ENCODE measurements at regions not wholly inside any gene's neighbourhood (a gene's known extent, or its start where the extent isn't known, plus 50 kb on each side); places are given as distances from the start of the nearest gene placed in this dataset.
"Not testable (repeated sequence)": the region's sequence is repeated elsewhere in the genome, so short reads cannot be mapped to it uniquely, and the experiment has no call there.

DNA sequence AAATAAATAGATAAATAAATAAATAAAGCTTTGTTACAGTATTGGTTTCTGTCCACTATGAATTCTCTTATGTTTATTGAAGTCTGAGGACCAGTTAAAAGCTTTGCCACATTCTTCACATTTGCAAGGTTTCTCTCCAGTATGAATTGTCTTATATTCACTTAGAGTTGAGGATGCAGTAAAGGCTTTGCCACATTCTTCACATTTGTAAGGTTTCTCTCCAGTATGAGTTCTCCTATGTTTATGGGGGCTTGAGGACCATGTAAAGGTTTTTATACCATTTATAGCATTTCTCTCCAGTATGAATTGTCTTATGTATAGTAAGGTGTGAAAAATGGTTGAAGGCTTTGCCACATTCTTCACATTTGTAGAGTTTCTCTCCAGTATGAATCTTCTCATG is 168.3 kb downstream of the ZNF737 start:
- Mint-ChIP-seq H3K27ac (no peak overlapping the region), H3K27me3 (no peaks in the 10 kb centered on the region), H3K36me3 (peaks cover 26 to 43% of the 10 kb centered on the region in 2 donors), H3K4me1 (no peaks in the 10 kb centered on the region), H3K9me3 (peaks cover 4 to 83% (median 63%) of the 10 kb centered on the region in 8 donors), H3K4me3 (no peak overlapping the region)
- Histone ChIP-seq H3K36me3 (ENCODE audit: insufficient read depth, low read length) (no peaks in the 10 kb centered on the region), H3K9me3 (ENCODE audit: control insufficient read depth in 1 of 2, low read length in 2 of 2) (peaks cover 2 to 38% of the 10 kb centered on the region in 2 donors), H3K27me3 (ENCODE audit: insufficient read depth, low read length) (no peaks in the 10 kb centered on the region), H3K4me1 (ENCODE audit: insufficient read depth, low read length) (no peaks in the 10 kb centered on the region), H3K4me3 (ENCODE audit: low read length in 2 of 2) (no peak overlapping the region), H3K27ac (ENCODE audit: low read depth, low read length) (no peak overlapping the region)
- intact Hi-C loops (cut with micrococcal nuclease) = no loop called here
- POLR2A ChIA-PET (ENCODE audit: partially characterized antibody) = no interaction called here
- DNase-seq = no peak
- CTCF ChIA-PET (ENCODE audit: partially characterized antibody) = no interaction called here

DNA sequence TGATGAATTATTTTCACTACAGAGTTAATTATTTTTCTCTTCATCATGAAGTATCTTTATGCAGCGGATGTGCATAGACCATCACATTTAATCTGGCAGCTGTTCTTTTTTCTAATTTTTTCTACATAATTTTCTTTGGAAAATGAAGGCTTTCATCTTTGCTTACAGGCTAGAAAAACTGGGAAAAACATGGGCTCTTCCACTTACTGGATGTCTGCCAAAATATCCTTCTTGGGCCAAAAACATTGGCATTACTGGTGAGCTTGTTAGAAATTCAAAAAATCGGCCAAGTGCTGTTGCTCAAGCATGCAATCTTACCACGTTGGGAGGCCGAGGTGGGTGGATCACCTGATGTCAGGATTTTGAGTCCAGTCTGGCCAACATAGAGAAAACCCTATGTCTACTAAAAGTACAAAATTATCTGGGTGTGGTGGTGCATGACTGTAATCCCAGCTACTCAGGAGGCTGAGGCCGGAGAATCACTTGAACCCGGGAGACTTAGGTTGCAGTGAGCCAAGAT is 176.8 kb downstream of the ZNF737 start:
- intact Hi-C loops (cut with micrococcal nuclease) = no loop called here
- Histone ChIP-seq H3K9me3 (ENCODE audit: control insufficient read depth in 1 of 2, low read length in 2 of 2) (peaks cover 0 to 15% of the 10 kb centered on the region in 2 donors), H3K4me3 (ENCODE audit: low read length in 2 of 2) (no peak overlapping the region), H3K4me1 (ENCODE audit: insufficient read depth, low read length) (no peaks in the 10 kb centered on the region), H3K27ac (ENCODE audit: low read depth, low read length) (no peak overlapping the region), H3K36me3 (ENCODE audit: insufficient read depth, low read length) (no peaks in the 10 kb centered on the region), H3K27me3 (ENCODE audit: insufficient read depth, low read length) (no peaks in the 10 kb centered on the region)
- peaks cover 0 to 15% of the 10 kb centered on the region in 2 donors for H3K36me3 Mint-ChIP-seq
- H3K9me3 Mint-ChIP-seq = peaks cover 0 to 92% (median 62%) of the 10 kb centered on the region in 8 donors
- no peaks in the 10 kb centered on the region for H3K4me1 Mint-ChIP-seq
- POLR2A ChIA-PET (ENCODE audit: partially characterized antibody) = no interaction called here
- no peak overlapping the region for H3K4me3 Mint-ChIP-seq
- CTCF ChIA-PET (ENCODE audit: partially characterized antibody) = no interaction called here
- H3K27me3 Mint-ChIP-seq = no peaks in the 10 kb centered on the region
- DNase-seq = no peak
- no peak overlapping the region for H3K27ac Mint-ChIP-seq

DNA sequence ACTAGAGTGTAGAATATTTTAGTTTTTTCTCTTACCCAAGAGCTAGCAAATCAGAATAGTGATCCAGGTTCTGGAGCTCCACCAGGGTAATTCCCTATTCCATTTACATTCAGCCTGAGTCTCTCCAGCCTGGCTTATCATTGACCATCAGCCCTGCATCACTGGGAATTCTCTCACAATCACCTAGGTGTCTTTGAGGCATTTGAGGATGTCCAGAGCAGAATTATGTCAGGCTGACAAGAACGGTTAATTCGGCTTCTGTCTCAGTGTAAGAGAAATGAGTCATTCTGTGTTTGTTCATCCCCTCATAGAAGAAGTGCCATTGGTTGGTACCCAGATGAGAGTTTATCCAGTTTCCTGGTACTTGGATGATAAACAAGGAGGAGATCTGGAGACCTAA is 180.5 kb downstream of the ZNF737 start:
- Histone ChIP-seq H3K27ac (ENCODE audit: low read depth, low read length) (no peak overlapping the region), H3K27me3 (ENCODE audit: insufficient read depth, low read length) (no peaks in the 10 kb centered on the region), H3K4me3 (ENCODE audit: low read length in 2 of 2) (no peak overlapping the region), H3K4me1 (ENCODE audit: insufficient read depth, low read length) (no peaks in the 10 kb centered on the region), H3K9me3 (ENCODE audit: control insufficient read depth in 1 of 2, low read length in 2 of 2) (no peaks in the 10 kb centered on the region), H3K36me3 (ENCODE audit: insufficient read depth, low read length) (no peaks in the 10 kb centered on the region)
- ChIA-PET CTCF (ENCODE audit: partially characterized antibody) (no interaction called here), POLR2A (ENCODE audit: partially characterized antibody) (no interaction called here)
- intact Hi-C loops (cut with micrococcal nuclease) = no loop called here
- peaks cover 0 to 81% (median 52%) of the 10 kb centered on the region in 8 donors for H3K9me3 Mint-ChIP-seq
- no peak for DNase-seq
- no peak overlapping the region for H3K27ac Mint-ChIP-seq
- no peak overlapping the region for H3K4me3 Mint-ChIP-seq
- no peaks in the 10 kb centered on the region for H3K4me1 Mint-ChIP-seq
- no peaks in the 10 kb centered on the region for H3K27me3 Mint-ChIP-seq
- peaks cover 0 to 17% of the 10 kb centered on the region in 2 donors for H3K36me3 Mint-ChIP-seq

DNA sequence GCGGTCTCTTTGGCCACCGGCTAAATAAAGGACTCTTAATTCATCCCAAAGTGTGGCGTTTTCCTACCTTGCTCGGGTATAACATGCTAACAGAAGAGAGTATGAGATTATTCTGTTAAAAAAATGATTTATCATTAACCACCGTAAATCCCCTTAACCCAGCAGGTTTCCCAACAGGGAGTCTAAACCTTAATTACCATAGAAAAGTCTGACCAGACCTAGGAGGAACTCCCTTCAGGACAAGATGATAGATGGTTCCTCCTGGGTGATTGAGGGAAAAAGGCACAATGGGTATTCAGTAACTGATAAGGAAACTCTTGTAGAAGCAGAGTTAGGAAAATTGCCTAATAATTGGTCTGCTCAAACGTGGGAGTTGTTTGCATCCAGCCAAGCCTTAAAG is 193.7 kb downstream of the ZNF737 start:
- Mint-ChIP-seq H3K4me1 (peaks cover 0 to 10% (median 2%) of the 10 kb centered on the region in 4 donors), H3K9me3 (peaks cover 0 to 37% (median 19%) of the 10 kb centered on the region in 8 donors)
- intact Hi-C loops (cut with micrococcal nuclease) = no loop called here

DNA sequence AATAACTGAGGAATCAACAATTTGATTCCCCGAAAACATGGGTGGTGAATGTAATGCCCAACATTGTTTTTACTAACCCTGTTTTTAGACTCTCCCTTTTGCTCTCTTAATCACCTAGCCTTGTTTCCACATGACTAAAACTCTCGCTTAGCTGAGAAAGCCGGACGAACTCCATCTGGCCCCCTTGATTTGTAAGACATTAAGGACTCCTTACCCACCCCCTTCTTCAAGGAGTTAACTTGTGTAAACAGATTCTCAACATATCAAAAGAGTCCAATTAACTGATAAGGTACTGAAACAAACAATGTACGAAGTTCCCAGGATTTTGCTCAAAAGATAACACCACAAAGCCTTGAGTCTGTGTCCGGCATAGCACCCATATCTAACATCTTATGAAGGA is 194.3 kb downstream of the ZNF737 start:
- H3K27ac ChIP-seq (ENCODE audit: low read depth, low read length); H3K36me3 ChIP-seq (ENCODE audit: insufficient read depth, low read length); H3K4me1 ChIP-seq (ENCODE audit: insufficient read depth, low read length); H3K27me3 Mint-ChIP-seq; intact Hi-C loops (cut with micrococcal nuclease); H3K4me3 Mint-ChIP-seq; DNase-seq; H3K4me3 ChIP-seq (ENCODE audit: low read length in 2 of 2); H3K36me3 Mint-ChIP-seq; POLR2A ChIA-PET (ENCODE audit: partially characterized antibody); H3K9me3 ChIP-seq (ENCODE audit: control insufficient read depth in 1 of 2, low read length in 2 of 2); CTCF ChIA-PET (ENCODE audit: partially characterized antibody); H3K27ac Mint-ChIP-seq; H3K27me3 ChIP-seq (ENCODE audit: insufficient read depth, low read length): not testable (repeated sequence)
- peaks cover 0 to 10% (median 2%) of the 10 kb centered on the region in 4 donors for H3K4me1 Mint-ChIP-seq
- H3K9me3 Mint-ChIP-seq = peaks cover 0 to 36% (median 16%) of the 10 kb centered on the region in 8 donors

More for the DNA sequence above, 193.7 kb downstream of the ZNF737 start:
- no peak overlapping the region for H3K4me3 ChIP-seq (ENCODE audit: low read length in 2 of 2)
- H3K4me1 ChIP-seq (ENCODE audit: insufficient read depth, low read length) = no peaks in the 10 kb centered on the region
- no peaks in the 10 kb centered on the region for H3K9me3 ChIP-seq (ENCODE audit: control insufficient read depth in 1 of 2, low read length in 2 of 2)
- Mint-ChIP-seq H3K4me3 (no peak overlapping the region), H3K27ac (no peak overlapping the region), H3K36me3 (peaks cover 0 to 5% of the 10 kb centered on the region in 2 donors), H3K27me3 (peaks cover 0 to 2% of the 10 kb centered on the region in 2 donors)
- no peak overlapping the region for H3K27ac ChIP-seq (ENCODE audit: low read depth, low read length)
- CTCF ChIA-PET (ENCODE audit: partially characterized antibody) = no interaction called here
- POLR2A ChIA-PET (ENCODE audit: partially characterized antibody) = no interaction called here
- H3K27me3 ChIP-seq (ENCODE audit: insufficient read depth, low read length) = no peaks in the 10 kb centered on the region
- H3K36me3 ChIP-seq (ENCODE audit: insufficient read depth, low read length) = no peaks in the 10 kb centered on the region
- DNase-seq = no peak

DNA sequence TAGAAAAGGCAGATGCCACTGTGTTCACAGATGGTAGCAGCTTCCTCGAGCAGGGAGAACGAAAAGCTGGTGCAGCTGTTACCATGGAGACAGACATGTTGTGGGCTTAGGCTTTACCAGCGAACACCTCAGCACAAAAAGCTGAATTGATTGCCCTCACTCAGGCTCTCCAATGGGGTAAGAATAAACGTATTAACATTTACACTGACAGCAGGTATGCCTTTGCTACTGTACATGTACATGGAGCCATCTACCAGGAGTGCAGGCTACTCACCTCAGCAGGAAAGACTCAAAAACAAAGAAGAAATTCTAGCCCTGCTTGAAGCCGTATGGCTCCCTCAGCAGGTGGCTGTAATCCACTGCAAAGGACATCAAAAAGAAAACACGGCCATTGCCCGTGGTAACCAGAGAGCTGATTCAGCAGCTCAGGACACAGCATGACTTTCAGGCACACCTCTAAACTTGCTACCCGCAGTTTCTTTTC is 197.7 kb downstream of the ZNF737 start:
- peaks cover 0 to 10% (median 2%) of the 10 kb centered on the region in 4 donors for H3K4me1 Mint-ChIP-seq
- no peak overlapping the region for H3K27ac ChIP-seq (ENCODE audit: low read depth, low read length)
- H3K36me3 Mint-ChIP-seq = no peaks in the 10 kb centered on the region
- H3K9me3 ChIP-seq (ENCODE audit: control insufficient read depth in 1 of 2, low read length in 2 of 2) = no peaks in the 10 kb centered on the region
- H3K27me3 ChIP-seq (ENCODE audit: insufficient read depth, low read length) = no peaks in the 10 kb centered on the region
- H3K4me3 Mint-ChIP-seq = peak overlapping the region in 1 of 8 donors; percentile 31
- H3K4me3 ChIP-seq (ENCODE audit: low read length in 2 of 2) = no peak overlapping the region
- ChIA-PET POLR2A (ENCODE audit: partially characterized antibody) (no interaction called here), CTCF (ENCODE audit: partially characterized antibody) (no interaction called here)
- no peaks in the 10 kb centered on the region for H3K27me3 Mint-ChIP-seq
- no peaks in the 10 kb centered on the region for H3K4me1 ChIP-seq (ENCODE audit: insufficient read depth, low read length)
- H3K36me3 ChIP-seq (ENCODE audit: insufficient read depth, low read length) = no peaks in the 10 kb centered on the region
- H3K27ac Mint-ChIP-seq = peak overlapping the region in 3 of 7 donors; percentile 25 to 51 (median 37)
- peaks cover 0 to 21% (median 7%) of the 10 kb centered on the region in 8 donors for H3K9me3 Mint-ChIP-seq
- intact Hi-C loops (cut with micrococcal nuclease) = no loop called here
- peak in 1 of 5 donors; percentile 3 for DNase-seq

DNA sequence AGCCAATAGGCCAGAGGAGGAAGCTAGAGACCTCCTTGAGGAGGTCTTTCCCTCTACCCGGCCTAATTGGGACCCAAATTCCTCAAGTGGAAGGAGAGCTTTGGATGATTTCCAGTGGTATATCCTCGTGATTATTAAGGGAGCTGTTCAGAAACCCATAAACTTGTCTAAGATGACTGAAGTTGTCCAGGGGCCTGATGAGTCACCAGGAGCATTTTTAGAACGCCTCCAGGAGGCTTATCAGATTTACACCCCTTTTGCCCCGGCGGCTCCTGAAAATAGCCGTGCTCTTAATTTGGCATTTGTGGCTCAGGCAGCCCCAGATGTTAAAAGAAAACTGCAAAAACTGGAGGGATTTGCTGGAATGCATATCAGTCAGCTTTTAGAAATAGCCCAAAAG is 198.1 kb downstream of the ZNF486 start:
- intact Hi-C loops (cut with micrococcal nuclease) = no loop called here
- no peak overlapping the region for H3K4me3 ChIP-seq (ENCODE audit: low read length in 2 of 2)
- H3K27ac ChIP-seq (ENCODE audit: low read depth, low read length) = no peak overlapping the region
- CTCF ChIA-PET (ENCODE audit: partially characterized antibody) = no interaction called here
- no peaks in the 10 kb centered on the region for H3K4me1 ChIP-seq (ENCODE audit: insufficient read depth, low read length)
- Mint-ChIP-seq H3K36me3 (no peaks in the 10 kb centered on the region), H3K4me3 (no peak overlapping the region), H3K27me3 (peaks cover 0 to 2% of the 10 kb centered on the region in 2 donors), H3K9me3 (peaks cover 0 to 6% (median 3%) of the 10 kb centered on the region in 8 donors), H3K4me1 (peaks cover 0 to 16% (median 5%) of the 10 kb centered on the region in 4 donors), H3K27ac (no peak overlapping the region)
- DNase-seq = no peak
- no peaks in the 10 kb centered on the region for H3K9me3 ChIP-seq (ENCODE audit: control insufficient read depth in 1 of 2, low read length in 2 of 2)
- H3K27me3 ChIP-seq (ENCODE audit: insufficient read depth, low read length) = no peaks in the 10 kb centered on the region
- POLR2A ChIA-PET (ENCODE audit: partially characterized antibody) = no interaction called here
- no peaks in the 10 kb centered on the region for H3K36me3 ChIP-seq (ENCODE audit: insufficient read depth, low read length)
